Progenitor cell of endocrine pancreas (in vitro differentiated cells): ENCODE measurements at regions not wholly inside any gene's neighbourhood (a gene's known extent, or its start where the extent isn't known, plus 50 kb on each side); places are given as distances from the start of the nearest gene placed in this dataset.

Experiments
- DNase-seq: peaks from one replicate; pipeline ENCODE4 v3.0.0; 2021; ENCODE audit warnings: low spot score; ENCODE audit not compliant: unreplicated experiment
- H3K27ac Mint-ChIP-seq: 2 replicates; pipeline ENCODE4 v1.8.0; 2021; ENCODE audit warnings: mild to moderate bottlenecking, moderate library complexity, mixed read lengths
- H3K27me3 Mint-ChIP-seq: 2 replicates; pipeline ENCODE4 v1.8.0; 2021; ENCODE audit warnings: mixed read lengths
- H3K36me3 Mint-ChIP-seq: 2 replicates; pipeline ENCODE4 v1.8.0; 2022; ENCODE audit warnings: mixed read lengths; ENCODE audit not compliant: insufficient read depth
- H3K4me1 Mint-ChIP-seq: 2 replicates; pipeline ENCODE4 v1.8.0; 2021; ENCODE audit warnings: low read depth, mixed read lengths
- H3K4me3 Mint-ChIP-seq: 2 replicates; pipeline ENCODE4 v1.8.0; 2021; ENCODE audit warnings: low read depth, mild to moderate bottlenecking, moderate library complexity, mixed read lengths
- H3K9me3 Mint-ChIP-seq: 2 replicates; pipeline ENCODE4 v1.8.0; 2021; ENCODE audit warnings: low read depth, mixed read lengths
- CTCF ChIP-seq: fragments of 200-600 bp; sonication (generic); IDR thresholded peaks from one replicate; pipeline ENCODE4 v1.5.0; 2021; ENCODE audit warnings: antibody characterized with exemption, mild to moderate bottlenecking; ENCODE audit not compliant: unreplicated experiment

GRCh38 chr5:105739732-105740131, 1931.0 kb downstream of the EFNA5 start:
- H3K27me3 Mint-ChIP-seq = no peaks in the 10 kb centered on the region
- H3K9me3 Mint-ChIP-seq = no peaks in the 10 kb centered on the region
- no peak overlapping the region for H3K4me3 Mint-ChIP-seq
- DNase-seq = no peak
- no peaks in the 10 kb centered on the region for H3K4me1 Mint-ChIP-seq
- H3K36me3 Mint-ChIP-seq = no peaks in the 10 kb centered on the region
- no peak overlapping the region for H3K27ac Mint-ChIP-seq
- no peak for TF ChIP-seq CTCF

GRCh38 chr5:105735704-105736103, 1935.0 kb downstream of the EFNA5 start:
- Mint-ChIP-seq H3K9me3 (no peaks in the 10 kb centered on the region), H3K4me3 (no peak overlapping the region), H3K27me3 (no peaks in the 10 kb centered on the region), H3K27ac (no peak overlapping the region), H3K36me3 (no peaks in the 10 kb centered on the region), H3K4me1 (no peaks in the 10 kb centered on the region)
- no peak for TF ChIP-seq CTCF
- DNase-seq = no peak

- no peak for DNase-seq
- no peaks in the 10 kb centered on the region for H3K4me1 Mint-ChIP-seq
- no peaks in the 10 kb centered on the region for H3K27me3 Mint-ChIP-seq
- H3K9me3 Mint-ChIP-seq = no peaks in the 10 kb centered on the region
- H3K36me3 Mint-ChIP-seq = no peaks in the 10 kb centered on the region
- TF ChIP-seq CTCF = no peak
- H3K4me3 Mint-ChIP-seq = no peak overlapping the region
- no peak overlapping the region for H3K27ac Mint-ChIP-seq
Observed at GRCh38 chr5:105730982-105731381, 1939.8 kb downstream of the EFNA5 start.

- Mint-ChIP-seq H3K4me3 (no peak overlapping the region), H3K27me3 (no peaks in the 10 kb centered on the region), H3K9me3 (peaks cover 3% of the 10 kb centered on the region), H3K4me1 (no peaks in the 10 kb centered on the region), H3K36me3 (no peaks in the 10 kb centered on the region), H3K27ac (no peak overlapping the region)
- TF ChIP-seq CTCF = no peak
- no peak for DNase-seq
Observed at GRCh38 chr5:105726093-105726492, 1944.6 kb downstream of the EFNA5 start.

- H3K27me3 Mint-ChIP-seq = no peaks in the 10 kb centered on the region
- no peak overlapping the region for H3K4me3 Mint-ChIP-seq
- H3K36me3 Mint-ChIP-seq = no peaks in the 10 kb centered on the region
- peaks cover 11% of the 10 kb centered on the region for H3K9me3 Mint-ChIP-seq
- DNase-seq = no peak
- H3K27ac Mint-ChIP-seq = no peak overlapping the region
- H3K4me1 Mint-ChIP-seq = no peaks in the 10 kb centered on the region
- no peak for TF ChIP-seq CTCF
Observed at GRCh38 chr5:105708442-105708841, 1962.3 kb downstream of the EFNA5 start.
